ENCODE measurements at regions not wholly inside any gene's neighbourhood (a gene's known extent, or its start where the extent isn't known, plus 50 kb on each side); places are given as distances from the start of the nearest gene placed in this dataset.
"Not testable (repeated sequence)": the region's sequence is repeated elsewhere in the genome, so short reads cannot be mapped to it uniquely, and the experiment has no call there.

DNA sequence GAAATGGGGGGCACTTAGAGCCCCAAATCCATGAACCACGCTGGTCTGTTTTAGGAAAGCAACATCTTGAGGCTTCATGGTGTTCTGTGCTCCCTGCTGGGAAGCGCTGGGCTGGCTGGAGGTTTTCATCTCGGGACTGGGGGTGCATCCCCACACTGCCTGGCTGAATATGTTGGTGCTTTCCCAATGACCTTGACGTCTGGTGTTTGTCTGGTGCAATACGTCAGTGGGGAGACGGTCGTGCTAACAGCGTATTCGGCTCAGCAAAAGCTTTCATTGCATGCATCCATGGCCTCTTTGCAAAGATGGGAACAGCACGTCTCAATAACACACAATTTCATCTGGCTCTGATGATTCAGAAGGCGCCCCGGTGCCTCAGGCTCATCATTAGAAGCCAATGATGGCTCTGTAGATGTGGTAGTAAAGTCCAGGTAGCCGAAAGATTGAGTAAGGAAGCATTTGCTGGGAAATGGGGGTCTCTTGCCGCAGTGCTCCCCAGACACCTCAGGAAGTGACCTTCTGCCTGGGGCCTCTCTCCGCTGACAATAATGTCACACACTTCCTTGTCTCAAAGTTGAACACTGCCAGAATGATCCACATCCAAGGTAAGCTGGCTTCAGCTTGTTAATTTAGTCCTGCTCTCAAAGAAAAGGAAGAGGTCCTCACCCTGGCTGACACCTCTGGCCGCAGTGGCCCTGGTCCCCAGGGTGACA, 97.7 kb downstream of the ING1 start:
- peak; percentile 13 for DNase-seq (ENCODE audit: low read depth)

DNA sequence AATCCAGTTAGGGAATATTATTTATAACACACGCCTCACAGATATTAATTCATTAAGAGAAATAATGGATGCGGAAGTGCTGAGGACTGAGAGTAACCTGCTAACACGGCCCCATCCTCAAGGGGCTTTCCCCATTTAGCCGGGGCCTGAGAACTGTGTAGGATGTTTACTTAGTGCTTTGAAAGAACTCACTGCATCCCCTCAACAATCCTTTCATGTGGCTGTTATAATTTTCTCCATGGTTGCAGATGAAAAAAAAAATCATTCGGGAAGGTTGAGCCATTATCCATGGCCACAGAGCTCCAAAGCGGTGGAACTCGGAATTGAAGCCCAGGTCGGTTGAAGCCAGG, 98.2 kb downstream of the ING1 start:
- no peak for DNase-seq (ENCODE audit: low read depth)

DNA sequence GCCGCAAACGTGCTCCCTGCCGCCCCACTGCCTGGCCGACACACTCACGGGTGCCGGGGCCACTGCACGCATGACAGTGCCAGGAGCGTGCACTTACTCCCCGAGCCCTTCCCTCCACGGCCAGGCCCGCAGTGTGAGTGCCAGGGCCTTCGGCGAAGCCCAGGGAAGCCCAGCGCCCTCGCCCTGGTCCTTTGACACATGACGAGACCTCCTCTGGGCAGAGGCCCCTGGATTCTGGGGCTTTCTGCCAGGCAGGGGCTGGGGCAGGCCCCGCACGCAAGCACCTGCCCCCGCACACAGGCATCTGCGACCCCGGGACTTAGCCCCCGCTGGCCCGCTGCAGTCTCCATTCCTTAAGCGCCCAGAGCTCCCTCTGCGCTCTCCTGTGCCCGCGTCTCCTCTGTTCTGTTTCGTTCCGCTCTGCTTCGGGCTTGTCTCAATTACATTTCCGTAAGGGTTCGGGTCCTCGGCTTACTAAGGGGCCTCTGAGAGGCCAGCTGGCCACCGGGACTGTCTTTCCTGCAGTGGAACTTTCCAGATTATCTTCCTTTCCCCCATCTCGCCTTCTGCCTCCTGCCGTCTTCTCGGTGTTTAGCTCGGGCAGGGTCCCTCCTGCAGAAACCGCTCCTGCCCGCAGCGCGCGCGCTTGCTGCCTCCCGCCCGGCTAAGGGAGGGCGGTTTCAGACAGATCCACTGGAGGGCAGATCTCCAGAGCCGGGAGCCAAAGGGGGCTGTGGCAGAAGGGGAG, 98.8 kb downstream of the ING1 start:
- peak; percentile 4 for DNase-seq (ENCODE audit: low read depth)

DNA sequence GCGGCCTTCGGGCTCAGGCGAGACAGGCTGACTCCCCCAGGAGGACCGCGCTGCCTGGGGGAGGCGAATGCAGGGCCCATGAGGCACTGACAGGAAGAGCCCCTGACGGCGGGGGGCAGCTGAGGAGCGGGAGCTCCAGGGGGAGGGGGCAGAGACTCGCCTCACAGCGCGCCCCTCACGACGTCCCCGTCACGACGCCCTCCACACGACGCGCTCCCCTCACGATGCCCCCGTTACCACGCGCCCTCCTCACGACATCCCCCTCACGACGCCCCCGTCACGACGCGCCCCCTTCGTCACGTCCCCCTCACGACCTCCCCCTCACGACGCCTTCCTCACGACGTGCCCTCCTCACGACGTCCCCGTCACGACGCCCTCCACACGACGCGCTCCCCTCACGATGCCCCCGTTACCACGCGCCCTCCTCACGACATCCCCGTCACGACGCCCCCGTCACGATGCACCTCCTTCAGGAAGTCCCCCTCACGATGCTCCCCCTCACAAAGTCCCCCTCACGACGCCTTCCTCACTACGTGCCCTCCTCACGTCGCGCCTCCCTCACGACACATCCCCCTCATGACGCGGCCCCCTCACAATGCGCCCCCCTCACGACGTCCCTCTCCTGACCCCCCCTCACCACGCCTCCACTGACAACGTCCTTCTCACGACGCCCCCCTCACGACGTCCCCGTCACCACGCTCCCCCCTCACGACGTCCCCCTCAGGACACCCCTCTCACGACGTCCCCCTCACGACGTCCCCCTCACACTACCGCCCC, 99.6 kb downstream of the ING1 start:
- DNase-seq (ENCODE audit: low read depth), result no peak

DNA sequence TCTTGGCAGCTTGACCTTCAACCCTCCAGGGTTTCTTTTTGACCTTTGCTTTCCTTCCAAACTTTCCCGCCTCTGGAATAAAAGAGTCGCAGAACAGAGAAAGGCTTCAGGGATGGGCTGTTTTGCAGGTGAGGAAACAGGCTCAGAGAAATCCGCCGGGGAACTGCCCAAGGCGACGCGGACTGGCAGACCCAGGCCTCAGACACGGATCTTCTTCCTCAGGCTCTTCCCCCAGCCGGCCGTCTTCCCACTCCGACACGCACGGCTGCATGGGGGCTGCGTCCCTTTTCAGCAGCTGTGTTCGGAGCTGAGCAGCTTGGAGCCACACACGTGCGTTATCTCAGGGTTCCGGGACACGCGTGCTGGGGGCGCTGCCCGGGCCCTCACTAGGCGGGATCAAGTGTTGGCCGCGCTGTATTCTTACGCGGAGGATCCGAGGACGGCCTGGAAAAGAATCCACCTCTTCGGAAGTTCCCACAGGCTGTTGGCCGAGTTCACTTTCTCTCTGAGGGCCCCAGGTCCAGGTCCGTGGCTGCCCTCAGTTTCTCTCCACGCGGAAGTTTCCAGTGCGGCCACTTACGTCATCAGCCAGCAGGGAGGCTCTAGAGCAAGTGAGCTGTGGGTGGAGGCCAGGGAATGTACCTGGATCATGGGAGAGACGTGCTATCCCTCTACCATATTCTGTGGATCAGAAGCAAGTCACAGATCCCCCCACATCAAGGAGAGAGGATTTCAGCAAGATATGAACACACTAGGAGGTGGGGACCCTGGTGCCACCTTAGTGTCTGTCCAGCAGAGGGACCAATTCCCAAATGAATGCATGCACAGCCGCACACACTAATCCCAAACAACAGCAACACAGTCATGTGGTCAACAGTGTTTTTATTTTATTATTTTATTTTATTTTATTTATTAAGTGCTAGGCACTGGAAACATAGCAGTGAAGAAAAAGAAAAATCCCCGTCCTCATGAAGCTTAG, 100.4 kb downstream of the ING1 start:
- DNase-seq (ENCODE audit: low read depth), result peak; percentile 11

DNA sequence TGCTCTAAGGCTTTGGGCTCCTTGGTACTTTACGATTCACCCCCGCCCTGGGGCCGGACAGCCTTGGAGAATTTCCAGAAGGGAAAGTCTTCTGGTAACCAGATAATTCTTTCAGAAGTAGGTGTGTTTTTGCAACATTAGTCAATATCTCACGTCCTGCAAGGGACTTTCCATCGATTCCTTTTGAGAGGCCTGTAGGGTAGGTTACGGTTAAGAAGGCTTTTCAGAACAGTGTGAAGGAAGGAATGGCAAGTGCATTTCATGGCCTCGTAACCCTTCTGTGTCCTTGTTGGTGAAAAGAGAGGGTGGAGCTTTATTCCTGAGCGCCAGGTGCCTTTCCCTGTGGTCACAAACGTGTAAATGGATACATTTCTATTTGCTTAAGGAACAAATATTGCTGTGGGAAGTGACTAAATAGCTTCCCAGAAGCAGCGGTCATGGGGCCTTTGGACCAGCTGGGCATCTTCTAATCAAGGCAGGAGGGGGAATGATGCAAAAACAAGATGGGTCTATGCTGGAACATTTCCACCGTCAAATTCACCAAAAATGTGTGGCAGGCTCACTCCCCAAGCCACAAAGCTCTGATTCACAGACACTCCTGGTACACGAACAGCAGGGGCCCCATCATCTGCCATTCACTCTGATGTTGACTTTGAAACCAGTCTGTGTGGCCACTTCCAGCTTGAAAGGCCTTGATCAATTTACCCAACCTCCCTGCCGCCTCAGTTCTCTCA, 99.2 kb downstream of the ANKRD10 start:
- no peak for DNase-seq (ENCODE audit: low read depth)

DNA sequence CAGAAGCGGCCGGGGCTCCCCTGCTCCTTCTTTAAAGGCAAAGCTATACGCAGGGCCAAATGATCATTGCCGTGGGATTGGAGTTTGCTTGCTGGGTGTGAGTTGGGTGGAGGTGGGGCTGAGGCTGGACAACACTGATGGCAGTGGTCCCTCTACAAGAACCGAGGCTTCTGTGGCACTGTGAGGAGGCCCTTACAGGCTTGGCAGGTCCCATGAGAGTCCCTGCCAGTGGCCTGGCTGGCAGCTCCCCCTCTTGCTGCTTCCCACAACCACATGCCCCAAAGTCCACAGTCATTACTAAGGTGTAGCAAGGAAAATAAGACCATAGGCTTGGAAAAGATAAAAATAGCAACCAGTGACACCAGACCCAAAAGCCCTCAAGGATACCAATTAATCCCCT, 98.4 kb downstream of the ANKRD10 start:
- no peak for DNase-seq (ENCODE audit: low read depth)

DNA sequence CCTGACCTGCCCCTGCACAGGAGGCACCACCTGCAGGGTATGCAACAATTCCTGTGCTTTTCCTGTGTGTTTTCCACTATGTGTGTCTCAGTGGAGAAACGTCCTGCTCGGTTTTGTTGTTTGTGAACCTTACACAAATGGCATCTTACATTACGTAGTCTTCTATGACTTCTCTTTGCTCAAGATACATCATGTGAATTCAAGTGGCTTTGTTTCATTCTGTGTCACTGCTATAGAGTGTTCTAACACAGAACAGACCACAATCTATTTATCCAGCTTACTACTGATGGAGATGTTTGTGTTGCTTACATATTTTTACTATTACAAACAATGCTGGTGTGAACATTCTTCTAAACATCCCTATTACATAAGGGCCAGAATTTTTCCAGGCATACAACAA, 97.7 kb downstream of the ANKRD10 start:
- no peak for DNase-seq (ENCODE audit: low read depth)

DNA sequence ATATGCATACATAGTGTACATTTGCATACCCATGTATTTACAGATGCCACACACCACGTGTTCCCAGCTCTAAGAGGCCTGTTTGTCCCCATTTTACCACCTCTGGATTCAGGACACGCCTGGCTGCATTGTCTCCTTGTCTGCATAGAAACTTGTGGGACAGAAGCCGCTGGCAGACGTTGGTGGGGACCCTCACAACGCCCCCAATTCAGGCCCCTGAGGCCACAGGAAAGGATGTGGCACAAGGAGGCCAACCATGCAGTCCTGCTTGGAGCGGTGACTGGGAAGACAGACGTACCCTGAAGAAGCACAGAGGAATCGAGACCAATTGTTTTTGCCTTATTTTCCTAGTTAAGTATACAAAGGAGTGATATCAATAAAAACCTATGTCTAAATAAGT, 96.1 kb downstream of the ANKRD10 start:
- DNase-seq (ENCODE audit: low read depth), result no peak

DNA sequence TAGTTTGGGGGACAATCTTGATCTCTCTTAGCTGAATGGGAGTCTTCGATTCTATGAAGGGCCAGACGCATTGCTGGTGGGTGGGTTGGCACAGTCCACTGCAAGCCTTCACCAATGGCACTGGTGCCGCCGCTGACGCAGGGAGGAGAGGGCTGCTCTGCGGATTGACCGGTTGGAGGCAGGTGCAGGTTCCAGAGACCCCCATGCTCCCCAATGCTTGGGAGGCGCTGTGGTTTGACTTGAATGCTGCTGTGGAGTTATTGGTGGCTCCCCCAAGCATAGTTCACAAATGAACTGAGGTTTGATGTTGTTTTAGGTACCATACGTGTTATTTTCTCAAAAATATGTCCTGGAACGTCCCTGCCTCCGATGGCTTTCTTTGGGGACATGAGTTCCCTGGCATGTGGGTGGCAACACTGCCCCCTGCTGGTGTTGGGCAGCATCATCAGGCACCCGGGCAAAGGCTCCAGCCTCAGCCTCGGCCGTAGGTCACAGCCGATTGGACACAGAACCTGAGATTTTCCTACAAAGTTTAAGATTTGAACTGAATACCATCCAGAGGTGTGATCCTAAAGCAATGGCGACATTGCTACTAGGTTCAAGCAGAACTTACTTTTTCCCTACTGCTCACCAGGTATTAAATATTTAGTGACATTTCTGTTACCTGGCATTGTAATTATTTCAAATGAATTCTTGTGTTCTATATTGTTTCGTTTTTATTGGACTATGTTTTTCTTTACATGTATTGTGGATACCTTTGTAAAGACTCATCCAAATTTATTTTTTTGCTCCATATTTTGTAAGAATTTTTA, 95.5 kb downstream of the ANKRD10 start:
- DNase-seq (ENCODE audit: low read depth), result peak; percentile 75

DNA sequence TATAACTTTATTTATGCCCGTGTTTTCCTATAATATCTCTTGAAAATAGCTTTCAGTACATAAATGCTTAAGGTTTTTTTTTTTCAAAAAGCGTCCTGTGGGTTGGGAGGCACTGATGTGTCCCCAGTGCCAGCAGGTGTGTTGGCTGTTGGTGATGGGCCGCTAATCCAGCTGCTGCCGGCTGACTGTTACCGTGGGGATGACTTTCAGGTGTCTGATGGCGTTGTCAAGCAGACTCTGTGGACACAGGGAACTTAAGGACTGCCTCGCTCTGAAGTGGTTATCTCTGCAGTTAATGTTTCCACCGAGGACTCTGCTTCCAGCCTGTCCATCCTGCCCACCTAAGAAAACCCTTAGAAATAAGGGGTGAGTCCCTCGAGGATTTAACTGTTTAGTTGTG, 94.5 kb downstream of the ANKRD10 start:
- DNase-seq (ENCODE audit: low read depth), result no peak

DNA sequence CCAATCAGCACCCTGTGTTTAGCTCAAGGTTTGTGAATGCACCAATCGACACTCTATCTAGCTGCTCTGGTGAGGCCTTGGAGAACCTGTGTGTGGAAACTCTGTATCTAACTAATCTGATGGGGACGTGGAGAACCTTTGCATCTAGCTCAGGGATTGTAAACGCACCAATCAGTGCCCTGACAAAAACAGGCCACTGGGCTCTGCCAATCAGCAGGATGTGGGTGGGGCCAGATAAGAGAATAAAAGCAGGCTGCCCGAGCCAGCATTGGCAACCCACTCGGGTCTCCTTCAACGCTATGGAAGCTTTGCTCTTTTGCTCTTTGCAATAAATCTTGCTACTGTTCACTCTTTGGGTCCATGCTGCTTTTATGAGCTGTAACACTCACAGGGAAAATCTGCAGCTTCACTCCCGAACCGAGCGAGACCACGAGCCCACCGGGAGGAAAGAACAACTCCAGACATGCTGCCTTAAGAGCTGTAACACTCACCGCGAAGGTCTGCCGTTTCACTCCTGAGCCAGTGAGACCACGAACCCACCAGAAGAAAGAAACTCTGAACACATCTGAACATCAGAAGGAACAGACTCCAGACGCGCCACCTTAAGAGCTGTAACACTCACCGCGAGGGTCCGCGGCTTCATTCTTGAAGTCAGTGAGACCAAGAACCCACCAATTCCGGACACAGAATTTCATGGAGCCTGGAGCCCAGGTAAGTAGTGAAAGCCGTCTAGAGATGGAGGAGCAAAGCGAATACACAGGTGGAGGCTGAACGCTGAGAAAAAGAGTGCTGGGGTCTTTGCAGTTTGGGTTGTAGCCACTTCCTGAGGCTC, 92.8 kb downstream of the ANKRD10 start:
- DNase-seq (ENCODE audit: low read depth), result not testable (repeated sequence)

DNA sequence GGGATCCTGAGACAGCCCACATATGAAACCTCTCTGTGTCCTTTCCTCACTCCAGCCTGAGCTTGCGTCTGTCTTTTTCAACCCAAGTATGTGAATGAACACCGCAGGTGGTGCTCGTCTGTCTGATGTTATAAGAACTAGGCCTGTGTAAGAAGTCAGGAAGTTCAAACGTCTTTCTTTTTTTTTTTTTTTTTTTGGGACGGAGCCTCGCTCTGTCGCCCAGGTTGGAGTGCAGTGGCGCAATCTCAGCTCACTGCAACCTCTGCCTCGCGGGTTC, 92.3 kb downstream of the ANKRD10 start:
- no peak for DNase-seq (ENCODE audit: low read depth)

DNA sequence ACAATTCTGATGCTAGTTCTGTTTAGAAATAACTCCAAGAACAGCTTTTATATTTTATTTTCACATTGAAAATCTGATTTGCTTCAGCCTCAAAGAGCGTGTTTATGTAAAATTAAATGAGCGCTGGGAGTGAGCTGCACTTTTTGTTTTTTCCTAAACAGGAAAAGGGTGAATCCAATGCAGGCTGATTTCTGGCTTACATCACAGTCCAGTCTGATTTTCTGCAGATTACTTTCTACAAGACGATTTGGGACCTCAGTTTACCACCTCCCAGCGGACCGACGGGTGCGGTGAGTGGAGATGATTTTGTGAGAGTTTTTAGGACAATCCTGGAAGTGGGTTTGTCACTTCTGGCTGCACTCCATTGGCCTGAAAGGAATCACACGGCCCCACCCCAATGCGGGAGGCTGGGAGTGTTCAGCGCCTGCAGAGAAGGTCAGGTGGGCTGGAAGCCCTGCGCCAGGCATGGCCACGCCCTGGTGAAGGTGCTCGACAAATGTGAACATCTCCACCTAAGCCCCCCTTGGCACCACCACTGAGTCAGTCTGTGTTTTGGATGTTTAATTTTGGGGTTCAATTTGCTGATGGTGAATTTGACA, 90.1 kb downstream of the ANKRD10 start:
- DNase-seq (ENCODE audit: low read depth), result no peak

DNA sequence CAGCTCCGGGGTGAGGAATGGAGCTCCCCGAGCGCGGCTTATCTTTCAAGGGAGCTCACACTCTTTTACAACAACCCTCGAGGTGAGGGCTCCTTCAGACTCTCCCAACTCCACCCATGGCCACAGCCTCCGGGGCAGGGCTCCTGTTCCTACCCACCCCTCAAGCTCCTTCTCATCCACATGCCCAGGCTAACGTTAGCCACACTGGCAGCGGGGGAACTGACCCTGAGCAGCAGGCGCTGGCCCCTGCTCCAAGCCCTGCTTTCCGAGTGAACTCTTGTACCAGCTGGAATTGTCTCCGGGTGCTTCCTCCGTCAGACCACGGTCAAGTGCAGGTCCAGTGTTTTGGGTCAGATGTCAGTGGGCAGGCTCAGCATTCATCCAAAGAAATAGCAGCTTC, 89.4 kb downstream of the ANKRD10 start:
- DNase-seq (ENCODE audit: low read depth), result no peak

DNA sequence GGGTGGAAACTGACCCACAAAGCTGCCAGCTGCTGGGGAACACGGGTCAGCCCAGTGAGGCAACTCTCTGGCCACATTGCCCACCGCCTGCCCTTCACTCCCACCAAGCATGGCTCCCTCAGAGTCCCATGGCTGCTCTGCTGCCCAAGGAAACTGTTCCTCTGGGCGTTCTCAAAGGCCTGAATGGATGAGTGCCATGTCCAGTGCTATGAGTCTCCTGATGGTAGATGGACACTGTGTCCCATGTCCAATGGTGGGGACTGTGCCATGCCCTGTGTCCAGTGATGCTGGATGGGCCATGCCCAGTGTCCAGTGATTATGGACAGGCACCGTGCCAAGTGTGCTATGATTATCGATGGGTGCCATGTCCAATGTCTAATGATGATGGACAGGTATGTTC, 88.8 kb downstream of the ANKRD10 start:
- no peak for DNase-seq (ENCODE audit: low read depth)

DNA sequence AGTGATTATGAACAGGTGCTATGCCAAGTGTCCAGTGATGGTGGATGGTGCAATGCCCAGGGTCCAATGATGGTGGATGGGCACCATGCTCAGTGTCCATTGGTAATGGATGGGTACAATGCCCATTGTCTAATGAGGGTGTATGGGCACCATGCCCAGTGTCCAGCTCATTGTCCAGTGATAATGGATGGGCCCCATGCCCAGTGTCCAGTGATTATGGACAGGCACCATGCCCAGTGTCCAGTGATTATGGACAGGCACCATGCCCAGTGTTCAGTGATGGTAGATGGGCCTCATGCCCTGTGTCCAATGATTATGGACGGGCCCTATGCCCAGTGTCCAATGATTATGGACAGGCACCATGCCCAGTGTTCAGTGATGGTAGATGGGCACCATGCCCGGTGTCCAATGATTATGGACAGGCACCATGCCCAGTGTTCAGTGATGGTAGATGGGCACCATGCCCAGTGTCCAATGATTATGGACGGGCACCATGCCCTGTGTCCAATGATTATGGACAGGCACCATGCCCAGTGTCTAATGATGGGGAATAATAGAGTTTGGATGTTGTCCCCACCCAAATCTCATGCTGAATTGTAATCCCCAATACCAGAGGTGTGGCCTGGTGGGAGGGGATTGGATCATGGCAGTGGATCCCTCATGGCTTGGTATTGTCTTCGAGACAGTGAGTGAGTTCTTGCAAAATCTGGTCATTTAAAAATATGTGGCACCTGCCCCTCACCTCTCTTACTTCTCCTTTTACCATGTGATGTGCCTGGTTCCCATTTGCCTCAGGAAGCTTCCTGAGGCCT, 87.8 kb downstream of the ANKRD10 start:
- DNase-seq (ENCODE audit: low read depth), result no peak
